Muscle layer of colon (tissue), 2 donors: ENCODE measurements at regions not wholly inside any gene's neighbourhood (a gene's known extent, or its start where the extent isn't known, plus 50 kb on each side); places are given as distances from the start of the nearest gene placed in this dataset.
"Not testable (repeated sequence)": the region's sequence is repeated elsewhere in the genome, so short reads cannot be mapped to it uniquely, and the experiment has no call there.

Experiments used
- H3K27ac ChIP-seq: one replicate; pipeline ENCODE4 v1.7.0; 2013; ENCODE audit warnings: low read depth, mild to moderate bottlenecking, low read length, moderate library complexity
- H3K27me3 ChIP-seq, 2 donors: one replicate each; pipeline ENCODE4 v1.7.0; 2013; ENCODE audit warnings: low read length in 2 of 2, mild to moderate bottlenecking in 2 of 2; ENCODE audit not compliant: insufficient read depth in 2 of 2, control insufficient read depth in 1 of 2
- H3K36me3 ChIP-seq: one replicate; pipeline ENCODE4 v1.7.0; 2013; ENCODE audit warnings: mild to moderate bottlenecking, low read length; ENCODE audit not compliant: insufficient read depth
- H3K4me1 ChIP-seq: one replicate; pipeline ENCODE4 v1.7.0; 2013; ENCODE audit warnings: mild to moderate bottlenecking, low read length; ENCODE audit not compliant: insufficient read depth
- H3K4me3 ChIP-seq, 2 donors: one replicate each; pipeline ENCODE4 v1.7.0; 2013; ENCODE audit warnings: low read length in 2 of 2, low read depth in 1 of 2, mild to moderate bottlenecking in 1 of 2, moderate library complexity in 1 of 2
- H3K9ac ChIP-seq: one replicate; pipeline ENCODE4 v1.7.0; 2013; ENCODE audit warnings: low read length
- H3K9me3 ChIP-seq: one replicate; pipeline ENCODE4 v1.7.0; 2013; ENCODE audit warnings: mild to moderate bottlenecking, low read length
- donor health status: abdominal sarcoma.
- donor health status: Adenocarcinoma of cecum.

DNA sequence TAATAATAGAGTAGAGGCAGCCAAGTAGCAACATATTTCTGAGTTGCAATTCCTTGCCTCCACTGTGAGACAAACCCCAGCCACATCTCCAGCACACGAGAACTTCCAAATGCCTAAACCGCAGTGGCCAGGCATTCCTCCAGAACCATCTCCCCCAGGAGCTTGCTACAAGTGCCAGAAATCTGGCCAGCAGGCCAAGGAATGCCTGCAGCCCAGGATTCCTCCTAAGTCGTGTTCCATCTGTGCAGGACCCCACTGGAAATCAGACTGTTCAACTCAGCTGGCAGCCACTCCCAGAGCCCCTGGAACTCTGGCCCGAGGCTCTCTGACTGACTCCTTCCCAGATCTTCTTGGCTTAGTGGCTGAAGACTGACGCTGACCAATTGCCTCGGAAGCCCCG, 937.2 kb upstream of the HS3ST1 start:
- not testable (repeated sequence) for H3K36me3 ChIP-seq, H3K4me1 ChIP-seq, H3K4me3 ChIP-seq, H3K9ac ChIP-seq, H3K27ac ChIP-seq, H3K9me3 ChIP-seq, H3K27me3 ChIP-seq

DNA sequence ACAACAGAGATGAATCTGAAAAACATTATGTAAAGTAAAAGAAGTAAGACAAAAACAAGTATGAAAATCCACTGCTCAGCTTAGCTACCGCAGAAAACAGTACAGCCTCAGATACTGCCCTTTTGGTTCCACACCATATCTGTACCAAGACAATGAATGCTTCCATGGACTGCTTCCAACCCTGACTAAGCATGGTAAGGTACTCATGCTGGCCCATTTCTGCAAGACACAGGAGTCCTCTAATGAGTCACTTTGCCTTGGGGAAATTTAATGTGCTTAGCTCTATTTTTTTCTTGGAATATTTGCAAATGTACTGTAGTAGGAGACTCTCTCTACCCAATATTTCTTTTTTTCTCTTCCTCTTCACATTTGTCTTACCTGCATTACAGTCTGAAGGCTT, 931.7 kb upstream of the HS3ST1 start:
- H3K36me3 ChIP-seq, result no peaks in the 10 kb centered on the region
- H3K27me3 ChIP-seq, result no peaks in the 10 kb centered on the region
- no peak overlapping the region for H3K27ac ChIP-seq
- no peaks in the 10 kb centered on the region for H3K9me3 ChIP-seq
- H3K4me1 ChIP-seq, result no peaks in the 10 kb centered on the region
- no peak overlapping the region for H3K4me3 ChIP-seq
- no peak overlapping the region for H3K9ac ChIP-seq

DNA sequence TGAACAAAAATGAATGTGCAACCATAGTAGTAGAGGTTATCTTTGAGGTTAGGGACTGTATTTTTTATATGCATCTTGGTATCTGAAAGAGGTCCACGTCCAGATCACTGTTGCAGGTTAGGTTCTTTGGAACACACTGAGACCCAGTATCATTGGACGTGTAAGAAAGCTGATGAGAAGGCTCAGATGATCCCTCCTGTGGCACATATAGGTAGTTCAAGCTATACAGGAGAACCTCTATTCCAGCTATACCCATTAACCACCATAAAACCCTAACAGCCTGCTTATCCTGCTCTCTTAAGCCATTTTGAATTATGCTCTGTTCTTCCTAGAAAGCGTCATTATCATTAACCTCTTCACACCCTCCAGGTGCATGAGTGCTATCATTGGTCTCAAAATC, 930.7 kb upstream of the HS3ST1 start:
- Histone ChIP-seq H3K4me3 (no peak overlapping the region), H3K36me3 (no peaks in the 10 kb centered on the region), H3K27ac (no peak overlapping the region), H3K4me1 (no peaks in the 10 kb centered on the region), H3K9me3 (no peaks in the 10 kb centered on the region), H3K9ac (no peak overlapping the region), H3K27me3 (no peaks in the 10 kb centered on the region)

DNA sequence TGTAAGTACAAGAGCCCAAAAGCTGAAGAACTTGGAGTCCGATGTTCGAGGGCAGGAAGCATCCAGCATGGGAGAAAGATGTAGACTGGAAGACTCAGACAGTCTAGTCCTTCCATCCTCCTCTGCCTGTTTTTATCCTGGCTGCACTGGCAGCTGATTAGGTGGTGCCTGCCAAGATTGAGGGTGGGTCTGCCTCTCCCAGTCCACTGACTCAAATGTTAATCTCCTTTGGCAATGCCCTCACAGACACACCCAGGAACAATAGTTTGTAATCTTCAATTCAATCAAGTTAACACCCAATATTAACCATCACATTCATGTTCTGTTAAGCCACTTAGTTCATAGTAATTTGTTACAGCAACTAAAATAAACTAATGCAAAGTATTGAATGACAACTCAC, 904.4 kb upstream of the HS3ST1 start:
- H3K27me3 ChIP-seq, H3K27ac ChIP-seq, H3K9me3 ChIP-seq, H3K36me3 ChIP-seq, H3K9ac ChIP-seq, H3K4me1 ChIP-seq, H3K4me3 ChIP-seq: not testable (repeated sequence)

DNA sequence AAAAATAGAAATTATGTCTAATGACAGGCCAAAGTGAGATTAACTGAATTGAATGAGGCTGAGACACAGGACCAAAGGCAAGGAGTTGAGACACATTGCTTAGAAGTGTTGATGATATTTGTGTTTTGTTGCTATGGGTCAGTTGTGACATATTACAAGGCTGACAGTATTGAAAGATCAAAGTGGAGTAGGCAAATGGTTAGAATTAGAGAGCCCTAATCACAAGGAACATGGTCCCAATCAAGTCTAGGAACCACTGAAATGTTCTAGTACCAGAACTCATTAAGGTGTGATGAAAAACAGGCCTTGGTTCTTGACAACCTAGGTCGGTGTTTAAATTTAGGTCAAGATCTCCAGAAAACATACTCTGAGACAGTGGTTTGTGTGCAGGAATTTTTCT, 896.3 kb upstream of the HS3ST1 start:
- no peaks in the 10 kb centered on the region for H3K36me3 ChIP-seq
- H3K4me1 ChIP-seq, result no peaks in the 10 kb centered on the region
- H3K9me3 ChIP-seq, result no peaks in the 10 kb centered on the region
- H3K4me3 ChIP-seq, result no peak overlapping the region
- no peak overlapping the region for H3K27ac ChIP-seq
- no peaks in the 10 kb centered on the region for H3K27me3 ChIP-seq
- H3K9ac ChIP-seq, result no peak overlapping the region

DNA sequence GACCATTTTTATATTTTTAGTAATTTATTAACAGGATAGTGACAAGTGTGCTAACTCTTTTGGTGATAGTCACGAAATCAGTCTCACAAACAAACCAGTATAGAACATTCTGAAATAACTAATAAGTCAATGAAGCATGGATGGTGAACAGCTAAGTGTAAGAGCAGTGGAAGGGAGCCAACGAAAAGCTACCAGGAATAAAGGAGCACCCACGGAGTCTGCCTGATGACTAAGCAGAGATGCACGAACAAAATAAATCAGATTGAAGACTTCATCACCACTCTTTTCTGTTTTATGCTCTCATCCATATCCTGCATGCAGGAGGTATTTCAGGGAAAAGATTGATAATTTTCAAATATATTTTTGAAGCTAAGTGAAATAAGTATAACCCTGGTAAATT, 891.1 kb upstream of the HS3ST1 start:
- no peaks in the 10 kb centered on the region for H3K9me3 ChIP-seq
- H3K4me3 ChIP-seq, result no peak overlapping the region
- H3K36me3 ChIP-seq, result no peaks in the 10 kb centered on the region
- H3K4me1 ChIP-seq, result no peaks in the 10 kb centered on the region
- H3K27me3 ChIP-seq, result no peaks in the 10 kb centered on the region
- no peak overlapping the region for H3K9ac ChIP-seq
- no peak overlapping the region for H3K27ac ChIP-seq

DNA sequence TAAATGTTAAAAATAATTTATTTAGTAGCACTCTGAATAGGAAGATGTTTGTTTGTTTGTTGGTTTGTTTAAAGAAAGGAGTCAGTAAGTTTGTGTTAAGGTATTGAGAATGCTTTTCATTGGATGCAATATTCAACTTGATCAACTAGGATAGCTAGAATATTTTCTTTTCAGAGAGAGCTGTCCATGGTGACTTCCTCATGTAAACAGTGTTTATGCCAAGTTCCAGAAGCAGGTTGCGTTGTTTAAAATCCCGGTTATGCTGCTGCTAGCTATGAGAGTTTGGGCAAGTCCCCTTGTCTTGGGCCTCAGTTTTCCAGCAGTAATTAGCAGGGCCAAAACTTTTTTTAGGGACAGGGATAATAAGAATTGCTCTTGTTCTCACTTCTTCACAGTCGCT, 876.2 kb upstream of the HS3ST1 start:
- no peaks in the 10 kb centered on the region for H3K9me3 ChIP-seq
- H3K36me3 ChIP-seq, result no peaks in the 10 kb centered on the region
- H3K4me3 ChIP-seq, result no peak overlapping the region
- no peak overlapping the region for H3K9ac ChIP-seq
- no peaks in the 10 kb centered on the region for H3K4me1 ChIP-seq
- H3K27ac ChIP-seq, result no peak overlapping the region
- no peaks in the 10 kb centered on the region for H3K27me3 ChIP-seq

DNA sequence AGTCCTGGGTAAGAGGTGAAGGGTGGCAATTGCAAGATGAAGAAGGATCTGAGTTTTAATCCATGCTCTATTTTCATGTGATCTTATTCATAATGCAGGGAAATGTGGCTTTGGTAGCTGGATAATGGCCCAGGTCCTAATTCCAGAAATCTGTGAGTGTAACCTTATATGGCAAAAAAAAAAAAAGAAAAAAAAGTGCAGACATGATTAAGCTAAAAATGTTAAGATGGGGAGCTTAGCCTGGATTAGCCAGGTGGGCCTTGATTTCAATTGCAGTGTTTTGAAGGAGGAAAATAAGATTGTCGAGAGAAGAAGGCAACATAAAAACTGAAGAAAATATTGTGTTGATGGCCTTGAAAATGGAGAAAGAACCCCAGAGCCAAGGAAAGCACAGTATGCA, 867.7 kb upstream of the HS3ST1 start:
- H3K4me3 ChIP-seq, result no peak overlapping the region

DNA sequence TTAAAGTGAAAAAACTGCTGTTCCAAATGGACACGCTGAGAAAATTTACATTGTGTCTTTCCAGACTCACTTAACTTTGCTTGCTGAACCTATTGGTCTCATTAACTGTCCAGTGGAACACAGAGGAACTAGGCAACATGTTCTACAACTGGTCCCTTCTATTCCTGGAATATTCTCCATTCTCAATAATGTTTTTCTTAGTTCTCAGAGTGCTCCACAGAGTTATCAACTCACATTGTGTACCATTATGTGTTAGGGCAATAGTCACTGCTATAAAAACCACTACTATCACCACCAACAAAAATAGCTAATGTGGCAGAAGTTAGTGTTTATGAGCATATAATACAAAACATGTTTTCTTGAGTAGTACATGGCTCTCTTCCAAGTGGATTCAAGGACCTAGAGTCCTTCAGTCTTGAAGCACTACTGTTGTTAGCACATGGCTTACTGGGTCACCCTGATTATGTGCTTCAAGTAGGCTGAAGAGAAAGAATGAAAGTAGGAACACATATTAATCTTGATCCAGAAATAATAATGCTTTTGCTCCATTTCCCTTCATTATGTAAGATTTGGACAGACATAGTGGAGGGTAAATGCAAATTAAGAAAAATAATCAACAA, 865.3 kb upstream of the HS3ST1 start:
- Histone ChIP-seq H3K27me3 (no peaks in the 10 kb centered on the region), H3K9me3 (no peaks in the 10 kb centered on the region), H3K4me3 (no peak overlapping the region), H3K36me3 (no peaks in the 10 kb centered on the region), H3K4me1 (no peaks in the 10 kb centered on the region), H3K27ac (no peak overlapping the region), H3K9ac (no peak overlapping the region)

More for the DNA sequence above, 867.7 kb upstream of the HS3ST1 start:
- no peak overlapping the region for H3K27ac ChIP-seq
- H3K9ac ChIP-seq, result no peak overlapping the region
- H3K27me3 ChIP-seq, result no peaks in the 10 kb centered on the region
- H3K36me3 ChIP-seq, result no peaks in the 10 kb centered on the region
- no peaks in the 10 kb centered on the region for H3K4me1 ChIP-seq
- no peaks in the 10 kb centered on the region for H3K9me3 ChIP-seq

DNA sequence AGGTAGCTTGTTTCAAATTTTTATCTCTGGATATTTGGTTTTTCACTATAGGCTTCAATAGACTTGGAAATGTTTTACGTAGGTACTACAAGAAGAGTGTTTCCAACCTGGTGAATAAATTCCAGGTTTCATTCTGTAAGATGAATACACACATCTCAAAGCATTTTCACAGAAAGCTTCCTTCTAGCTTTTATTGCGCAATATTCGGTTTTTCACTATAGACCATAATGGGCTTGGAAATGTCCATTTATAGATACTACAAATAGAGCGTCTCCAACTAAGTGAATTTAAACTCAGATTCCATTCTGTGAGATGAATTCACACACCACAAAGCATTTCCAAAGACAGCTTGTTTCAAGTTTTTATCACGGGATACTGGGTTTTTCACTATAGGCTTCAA, 857.7 kb upstream of the HS3ST1 start:
- no peaks in the 10 kb centered on the region for H3K36me3 ChIP-seq
- H3K4me1 ChIP-seq, result no peaks in the 10 kb centered on the region
- H3K9me3 ChIP-seq, result no peaks in the 10 kb centered on the region
- no peaks in the 10 kb centered on the region for H3K27me3 ChIP-seq
- H3K4me3 ChIP-seq, result no peak overlapping the region
- no peak overlapping the region for H3K9ac ChIP-seq
- no peak overlapping the region for H3K27ac ChIP-seq

DNA sequence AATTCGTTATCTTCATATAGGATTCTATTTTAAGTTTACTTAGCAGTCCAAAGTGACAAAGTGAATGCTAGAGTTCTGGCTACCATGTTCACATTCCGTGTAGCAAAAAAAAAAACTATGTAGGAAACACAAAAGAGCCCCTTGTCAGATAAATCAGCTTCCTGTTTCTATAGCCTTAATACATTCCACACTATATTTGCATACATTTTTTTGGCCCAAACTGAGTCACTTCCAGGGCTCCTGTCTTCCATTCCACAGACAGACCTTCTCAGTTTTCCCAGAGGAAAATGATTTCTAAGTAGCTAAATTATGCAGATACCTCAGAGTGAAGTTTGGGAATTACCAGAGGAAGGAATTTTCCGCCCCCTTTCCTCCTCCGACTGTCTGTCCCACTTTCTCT, 841.9 kb upstream of the HS3ST1 start:
- Histone ChIP-seq H3K27me3 (no peaks in the 10 kb centered on the region), H3K4me1 (no peaks in the 10 kb centered on the region), H3K27ac (no peak overlapping the region), H3K9ac (no peak overlapping the region), H3K4me3 (no peak overlapping the region), H3K9me3 (no peaks in the 10 kb centered on the region), H3K36me3 (no peaks in the 10 kb centered on the region)

DNA sequence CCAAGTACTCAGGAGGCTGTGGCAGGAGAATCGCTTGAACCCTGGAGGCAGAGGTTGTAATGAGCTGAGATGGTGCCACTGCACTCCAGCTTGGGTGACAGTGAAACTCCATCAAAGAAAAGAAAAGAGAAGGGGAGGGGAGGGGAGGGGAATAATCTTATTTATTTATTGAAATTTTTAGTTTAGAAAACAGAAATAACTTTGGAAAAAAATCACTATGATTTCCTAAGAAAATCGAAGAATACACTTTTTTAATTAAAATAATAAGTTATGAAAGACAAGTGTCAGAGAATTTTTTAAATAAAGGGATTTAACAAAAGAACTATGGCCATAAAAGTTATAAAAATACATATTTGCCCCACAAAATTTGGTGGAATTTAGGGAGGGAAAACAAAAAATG, 836.9 kb upstream of the HS3ST1 start:
- Histone ChIP-seq H3K9ac (no peak overlapping the region), H3K9me3 (no peaks in the 10 kb centered on the region), H3K4me3 (no peak overlapping the region), H3K36me3 (no peaks in the 10 kb centered on the region), H3K27me3 (no peaks in the 10 kb centered on the region), H3K4me1 (no peaks in the 10 kb centered on the region), H3K27ac (no peak overlapping the region)
